Brain pericyte (primary cell): ENCODE measurements at regions not wholly inside any gene's neighbourhood (a gene's known extent, or its start where the extent isn't known, plus 50 kb on each side); places are given as distances from the start of the nearest gene placed in this dataset.

Source experiments
- DNase-seq: peaks from one replicate; pipeline ENCODE4 v3.0.0-alpha.2; 2012; ENCODE audit warnings: low read depth, low spot score

DNA sequence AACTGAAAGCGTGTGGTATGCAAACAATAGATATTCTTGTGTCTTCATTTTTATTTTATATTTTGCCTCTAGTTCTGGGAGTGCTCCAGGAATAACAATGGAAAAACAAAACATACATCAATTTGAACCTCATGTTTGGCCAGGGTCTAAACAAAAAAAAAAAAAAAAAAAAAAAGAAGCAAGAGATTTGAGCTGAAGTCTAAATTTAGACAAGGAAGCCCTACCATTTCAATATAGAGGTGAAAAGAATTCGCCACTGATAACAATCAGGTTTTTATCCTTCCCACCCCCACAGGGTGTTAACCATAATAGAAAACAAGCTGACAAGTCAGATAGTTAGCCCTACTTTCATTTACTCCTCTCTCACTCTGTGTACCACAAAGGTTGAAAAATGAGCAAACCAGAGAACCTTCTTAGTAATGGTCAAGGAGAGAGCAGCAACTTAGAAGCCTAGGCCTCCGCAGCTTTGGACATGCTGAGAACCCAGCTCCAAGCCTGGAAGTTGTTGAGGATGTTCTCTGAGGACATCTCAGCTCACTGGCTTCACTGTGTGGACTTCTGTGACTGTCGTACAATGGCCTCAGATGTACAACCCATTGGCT, 118.2 kb upstream of the HMHB1 start:
- no peak for DNase-seq

- no peak for DNase-seq
Observed at GRCh38 chr5:143692342-143692741, 119.6 kb upstream of the HMHB1 start.

DNA sequence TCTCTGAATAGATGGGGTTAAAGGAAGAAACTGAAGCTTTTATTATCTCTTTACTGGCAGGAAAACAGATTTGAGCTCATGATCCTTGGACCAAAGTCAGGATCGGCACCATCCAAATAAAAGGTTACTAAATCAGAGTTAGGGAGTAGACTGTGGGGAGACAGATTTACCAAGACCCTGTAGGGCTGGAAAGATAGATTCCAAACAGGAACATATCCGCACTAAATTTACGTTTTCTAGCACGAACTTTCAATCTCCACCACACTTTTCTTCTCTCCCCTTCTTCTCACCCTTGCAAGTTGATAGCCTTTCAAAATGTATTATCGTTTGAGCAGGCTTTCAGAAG, 120.0 kb upstream of the HMHB1 start:
- DNase-seq = no peak

DNA sequence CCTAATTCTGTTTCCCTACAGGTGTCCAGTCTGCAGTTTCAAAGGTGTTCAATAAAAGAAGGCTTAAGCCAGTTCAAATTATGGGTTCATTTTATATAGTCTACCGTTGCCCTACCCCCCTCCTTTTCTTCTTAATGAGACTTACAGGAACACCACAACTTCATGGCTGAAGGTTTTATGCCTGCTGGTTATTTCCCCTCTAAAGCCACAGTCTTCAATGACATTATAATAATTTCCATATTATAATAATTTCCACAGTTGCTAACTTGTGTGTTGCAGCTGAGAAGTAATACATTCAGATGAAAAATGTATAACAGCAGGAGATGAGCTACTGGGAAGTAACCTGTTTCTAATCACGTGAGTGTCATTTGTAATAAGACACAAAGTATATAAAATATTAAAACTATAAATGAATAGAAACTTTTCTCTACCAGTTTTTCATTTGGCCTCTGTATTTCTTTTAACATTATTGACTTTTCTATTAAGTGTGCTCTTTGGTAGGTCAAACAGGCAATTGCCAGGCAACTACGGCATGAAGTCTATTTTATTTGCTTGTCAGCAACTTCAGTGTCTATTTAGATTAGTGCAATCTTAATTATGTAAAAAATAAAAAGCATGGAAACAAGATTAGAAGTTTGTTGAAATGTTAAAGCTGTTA, 120.5 kb upstream of the HMHB1 start:
- DNase-seq = no peak

GRCh38 chr5:143687604-143688003, 124.4 kb upstream of the HMHB1 start:
- no peak for DNase-seq

- DNase-seq = no peak
Observed at GRCh38 chr5:143685246-143685815, 126.6 kb upstream of the HMHB1 start.

DNA sequence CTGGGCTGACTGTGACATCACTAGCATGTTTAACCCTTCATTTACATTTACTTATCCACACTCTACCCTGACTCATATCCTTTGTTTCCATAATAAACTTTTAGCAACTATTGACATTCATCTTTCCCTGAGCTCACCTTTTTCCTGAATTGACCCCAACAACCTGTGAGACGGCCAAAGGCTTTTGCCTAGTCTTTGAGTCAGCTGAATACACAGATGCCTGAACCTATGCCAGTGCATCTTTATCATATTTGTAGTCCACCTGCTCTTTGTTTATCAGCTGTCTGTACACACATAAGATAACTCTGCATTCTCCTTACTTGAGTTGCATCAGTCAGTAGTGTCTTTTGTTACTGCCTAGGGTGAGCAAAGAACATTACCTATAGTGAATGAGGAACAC, 128.5 kb upstream of the HMHB1 start:
- DNase-seq = no peak

- DNase-seq = no peak
Observed at GRCh38 chr5:143682929-143683386, 129.0 kb upstream of the HMHB1 start.

- no peak for DNase-seq
Observed at GRCh38 chr5:143682246-143682905, 129.6 kb upstream of the HMHB1 start.

GRCh38 chr5:143680672-143681259, 131.2 kb upstream of the HMHB1 start:
- no peak for DNase-seq

DNA sequence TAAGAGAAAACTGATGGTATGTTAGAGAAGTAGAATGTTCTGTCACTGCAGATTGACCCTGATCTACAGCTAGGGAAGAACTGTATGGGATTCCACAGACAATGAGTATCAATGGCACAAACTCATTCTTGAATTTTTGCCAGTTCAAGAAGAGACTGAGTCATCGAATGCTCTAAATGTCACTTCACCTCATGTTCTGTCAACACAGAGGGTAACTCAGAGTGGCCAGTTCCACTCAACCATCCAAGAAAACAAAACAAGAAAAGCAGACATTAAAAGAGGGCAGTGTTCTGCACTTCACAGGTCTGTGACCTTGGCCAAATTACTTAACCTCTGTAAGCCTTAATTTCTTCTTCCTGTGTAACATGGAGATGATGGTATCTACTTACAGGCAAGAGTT, 132.2 kb upstream of the HMHB1 start:
- DNase-seq = no peak

DNA sequence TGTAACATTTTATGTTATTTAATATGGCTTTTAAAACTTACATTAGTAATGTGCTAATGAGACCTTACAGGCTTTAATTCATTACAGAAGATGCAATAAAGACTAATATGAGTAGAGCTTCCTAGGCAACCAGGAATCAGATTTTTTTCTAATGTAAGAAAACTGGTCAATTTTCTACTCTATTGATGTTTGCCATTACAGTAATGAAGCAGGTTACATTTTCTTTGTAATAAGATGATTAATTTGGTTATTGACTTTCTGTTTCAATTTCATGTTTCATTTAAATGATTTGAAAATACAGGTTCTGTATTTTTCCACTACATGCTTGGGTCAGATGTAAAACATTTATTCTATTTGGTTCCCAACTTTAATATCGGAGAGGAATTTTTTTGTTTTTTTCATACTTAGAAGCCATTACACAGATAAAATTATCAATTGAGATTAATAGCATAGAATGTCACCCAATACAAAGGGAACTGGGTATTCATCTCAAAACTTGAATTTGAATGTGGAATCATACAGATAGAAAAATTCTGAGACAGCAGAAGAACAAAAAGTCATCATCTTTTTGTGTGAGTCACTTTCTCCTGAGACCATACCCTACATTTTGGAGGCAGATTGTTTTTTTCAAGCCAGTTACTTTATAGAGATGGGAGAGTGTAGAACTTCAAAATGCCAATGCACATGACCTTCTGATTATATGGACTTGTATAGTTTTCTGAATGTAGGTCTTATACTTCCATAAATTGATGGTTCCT, 133.6 kb upstream of the HMHB1 start:
- DNase-seq = no peak

DNA sequence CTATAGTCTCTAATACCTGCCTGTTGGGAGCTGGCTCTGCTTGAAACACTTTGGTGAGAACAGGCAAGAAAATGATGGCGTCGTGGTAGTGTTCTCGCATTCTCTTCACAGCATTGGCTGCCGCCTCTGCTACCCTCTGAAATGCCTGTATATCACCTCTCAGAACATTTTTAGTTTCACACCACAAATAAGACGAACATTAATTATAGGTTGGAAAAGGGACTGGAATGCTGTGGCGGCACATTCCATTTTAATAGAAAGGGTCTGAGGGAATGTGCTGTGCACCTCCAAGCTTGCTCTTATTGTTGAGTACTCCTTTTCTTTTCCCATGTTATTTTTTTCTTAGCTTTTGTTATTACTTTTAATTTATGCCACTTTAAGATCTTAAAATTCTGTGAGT, 134.6 kb upstream of the HMHB1 start:
- DNase-seq = no peak

- no peak for DNase-seq
Observed at GRCh38 chr5:143676802-143677201, 135.2 kb upstream of the HMHB1 start.

DNA sequence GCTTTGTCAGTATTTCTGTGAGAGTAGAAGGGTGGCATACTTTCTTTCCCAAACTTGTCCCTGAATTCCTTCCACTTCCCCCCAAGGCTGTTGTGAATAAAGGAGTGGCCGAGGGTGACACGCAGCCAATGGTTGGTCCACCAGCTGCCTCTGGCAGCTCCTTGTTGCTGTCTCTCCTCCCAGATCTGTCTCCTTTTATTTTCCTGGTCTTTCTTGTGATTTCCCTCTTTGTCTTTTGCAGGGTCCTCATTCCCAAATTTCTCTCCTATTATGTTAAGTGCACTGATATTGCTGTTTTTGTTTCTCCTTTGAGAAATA, 137.5 kb upstream of the HMHB1 start:
- DNase-seq = no peak

GRCh38 chr5:143673676-143674468, 138.1 kb upstream of the HMHB1 start:
- no peak for DNase-seq

- DNase-seq = no peak
Observed at GRCh38 chr5:143672806-143673205, 139.2 kb upstream of the HMHB1 start.

GRCh38 chr5:143671674-143672569, 140.0 kb upstream of the HMHB1 start:
- no peak for DNase-seq

- no peak for DNase-seq
Observed at GRCh38 chr5:143671021-143671420, 140.9 kb upstream of the HMHB1 start.

DNA sequence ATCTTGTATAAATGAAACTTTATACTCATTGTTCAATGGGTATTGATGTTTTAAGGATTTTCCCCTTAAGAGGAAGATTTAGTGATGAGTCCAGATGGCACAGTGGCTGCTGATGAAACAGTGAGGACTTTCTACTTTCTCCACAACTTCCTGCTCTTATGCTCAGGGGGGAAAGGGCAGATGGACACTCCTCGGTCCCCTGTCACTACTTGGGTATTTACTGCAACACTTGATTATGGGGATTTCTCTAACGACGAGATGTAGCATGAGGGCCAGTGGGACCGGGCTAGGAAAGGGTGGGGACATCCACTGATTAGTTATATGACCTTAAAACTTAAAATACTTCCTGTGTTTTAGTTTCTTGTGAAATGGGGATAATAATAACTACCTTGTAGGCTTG, 146.1 kb upstream of the HMHB1 start:
- DNase-seq = no peak
